ENCODE measurements at regions not wholly inside any gene's neighbourhood (a gene's known extent, or its start where the extent isn't known, plus 50 kb on each side); places are given as distances from the start of the nearest gene placed in this dataset.

DNA sequence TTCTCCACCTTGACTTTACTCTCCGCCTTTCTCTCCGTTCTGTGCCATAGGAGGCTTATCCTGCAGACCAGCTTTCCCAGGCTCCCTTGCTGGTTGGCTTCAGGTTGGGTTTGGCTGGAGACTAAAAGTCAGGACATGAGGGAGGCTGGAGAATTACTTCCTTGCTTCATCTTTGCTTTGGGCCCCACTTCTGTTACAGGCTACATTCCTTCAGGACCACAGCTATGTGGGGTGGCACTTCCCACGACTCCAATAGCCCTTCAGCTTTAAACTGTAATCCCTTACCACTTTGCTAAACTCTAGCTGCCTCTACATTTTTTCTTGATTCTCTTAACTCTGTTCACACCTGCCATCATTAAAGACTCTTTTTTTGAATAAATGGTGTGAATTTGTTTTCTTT is 186.7 kb upstream of the NR4A3 start:
- TF ChIP-seq POLR2AphosphoS5 (IDR thresholded peaks at IDR 0.05) (no peak), POLR2A (IDR thresholded peaks at IDR 0.05) (no peak), EP300 (IDR thresholded peaks at IDR 0.05) (no peak)
- TF ChIP-seq, protein P1, sequence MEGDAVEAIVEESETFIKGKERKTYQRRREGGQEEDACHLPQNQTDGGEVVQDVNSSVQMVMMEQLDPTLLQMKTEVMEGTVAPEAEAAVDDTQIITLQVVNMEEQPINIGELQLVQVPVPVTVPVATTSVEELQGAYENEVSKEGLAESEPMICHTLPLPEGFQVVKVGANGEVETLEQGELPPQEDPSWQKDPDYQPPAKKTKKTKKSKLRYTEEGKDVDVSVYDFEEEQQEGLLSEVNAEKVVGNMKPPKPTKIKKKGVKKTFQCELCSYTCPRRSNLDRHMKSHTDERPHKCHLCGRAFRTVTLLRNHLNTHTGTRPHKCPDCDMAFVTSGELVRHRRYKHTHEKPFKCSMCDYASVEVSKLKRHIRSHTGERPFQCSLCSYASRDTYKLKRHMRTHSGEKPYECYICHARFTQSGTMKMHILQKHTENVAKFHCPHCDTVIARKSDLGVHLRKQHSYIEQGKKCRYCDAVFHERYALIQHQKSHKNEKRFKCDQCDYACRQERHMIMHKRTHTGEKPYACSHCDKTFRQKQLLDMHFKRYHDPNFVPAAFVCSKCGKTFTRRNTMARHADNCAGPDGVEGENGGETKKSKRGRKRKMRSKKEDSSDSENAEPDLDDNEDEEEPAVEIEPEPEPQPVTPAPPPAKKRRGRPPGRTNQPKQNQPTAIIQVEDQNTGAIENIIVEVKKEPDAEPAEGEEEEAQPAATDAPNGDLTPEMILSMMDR (IDR thresholded peaks at IDR 0.05) = no peak
- no peak for DNase-seq
- Histone ChIP-seq H3K4me3 (no peak overlapping the region), H3K4me1 (no peaks in the 10 kb centered on the region), H3K27ac (no peak overlapping the region), H3K27me3 (no peaks in the 10 kb centered on the region), H3K36me3 (no peaks in the 10 kb centered on the region), H3K9me3 (no peaks in the 10 kb centered on the region)
- intact Hi-C loops (cut with DNase I; ENCODE audit: low total_unique reads) = no loop called here
- 87 to 92% (median 87%) methylated on average over 3 of the region's 3 CpGs for WGBS, 5 donors

DNA sequence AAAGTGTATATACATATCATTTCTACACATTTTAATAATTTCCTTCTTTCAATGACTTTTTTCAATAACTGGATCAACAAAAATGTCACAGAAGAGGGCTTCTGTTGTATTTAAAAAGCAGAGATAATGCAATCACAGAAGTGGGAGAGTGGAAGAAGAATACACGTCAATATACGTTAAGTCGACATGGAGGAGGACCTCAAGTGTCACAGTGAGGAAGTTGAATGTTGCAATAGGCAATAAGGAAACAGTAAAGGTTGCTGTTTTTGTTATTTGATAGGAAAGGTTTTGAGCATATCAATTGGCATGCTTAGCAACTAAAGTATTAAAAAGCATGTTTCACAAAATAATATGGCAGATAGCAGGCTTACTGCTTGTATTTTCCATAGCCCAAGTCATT is 184.0 kb upstream of the NR4A3 start:
- 78 to 93% (median 87%) methylated on average over 3 of the region's 3 CpGs for WGBS, 5 donors
- Histone ChIP-seq H3K4me1 (no peaks in the 10 kb centered on the region), H3K9me3 (peaks cover 0 to 10% (median 3%) of the 10 kb centered on the region in 4 donors), H3K36me3 (no peaks in the 10 kb centered on the region), H3K27me3 (no peaks in the 10 kb centered on the region), H3K4me3 (no peak overlapping the region), H3K27ac (no peak overlapping the region)
- DNase-seq = no peak
- intact Hi-C loops (cut with DNase I; ENCODE audit: low total_unique reads) = no loop called here
- TF ChIP-seq POLR2A (IDR thresholded peaks at IDR 0.05) (no peak), EP300 (IDR thresholded peaks at IDR 0.05) (no peak), POLR2AphosphoS5 (IDR thresholded peaks at IDR 0.05) (no peak)
- TF ChIP-seq, protein P1 (IDR thresholded peaks at IDR 0.05) = no peak

DNA sequence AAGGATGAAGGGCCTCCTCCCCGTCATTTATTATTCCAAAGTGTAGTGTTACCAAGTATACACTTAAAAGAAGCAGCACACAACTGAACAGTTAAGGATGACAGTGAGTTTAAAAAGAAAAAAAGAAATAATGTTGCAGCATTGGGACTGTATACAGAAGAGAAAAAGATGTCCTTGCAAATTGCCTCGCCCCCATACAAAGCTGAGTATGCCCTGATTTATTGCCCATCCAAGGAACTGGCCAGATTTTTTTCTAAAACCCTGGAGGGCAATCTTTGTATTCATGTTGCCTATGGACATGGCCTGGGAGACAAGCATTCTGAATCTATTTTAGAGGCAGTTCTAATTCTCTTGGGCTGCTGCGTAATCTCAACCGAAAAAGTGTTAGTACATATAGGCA is 182.7 kb upstream of the NR4A3 start:
- H3K27ac ChIP-seq = no peak overlapping the region
- H3K4me3 ChIP-seq = no peak overlapping the region
- intact Hi-C loops (cut with DNase I; ENCODE audit: low total_unique reads) = no loop called here
- peaks cover 0 to 10% (median 3%) of the 10 kb centered on the region in 4 donors for H3K9me3 ChIP-seq
- no peak for DNase-seq
- TF ChIP-seq POLR2AphosphoS5 (IDR thresholded peaks at IDR 0.05) (no peak), POLR2A (IDR thresholded peaks at IDR 0.05) (no peak), EP300 (IDR thresholded peaks at IDR 0.05) (no peak)
- TF ChIP-seq, protein P1 (IDR thresholded peaks at IDR 0.05) = no peak
- no peaks in the 10 kb centered on the region for H3K4me1 ChIP-seq
- 89 to 94% (median 92%) methylated on average over 4 of the region's 4 CpGs for WGBS, 5 donors
- H3K36me3 ChIP-seq = no peaks in the 10 kb centered on the region
- no peaks in the 10 kb centered on the region for H3K27me3 ChIP-seq

DNA sequence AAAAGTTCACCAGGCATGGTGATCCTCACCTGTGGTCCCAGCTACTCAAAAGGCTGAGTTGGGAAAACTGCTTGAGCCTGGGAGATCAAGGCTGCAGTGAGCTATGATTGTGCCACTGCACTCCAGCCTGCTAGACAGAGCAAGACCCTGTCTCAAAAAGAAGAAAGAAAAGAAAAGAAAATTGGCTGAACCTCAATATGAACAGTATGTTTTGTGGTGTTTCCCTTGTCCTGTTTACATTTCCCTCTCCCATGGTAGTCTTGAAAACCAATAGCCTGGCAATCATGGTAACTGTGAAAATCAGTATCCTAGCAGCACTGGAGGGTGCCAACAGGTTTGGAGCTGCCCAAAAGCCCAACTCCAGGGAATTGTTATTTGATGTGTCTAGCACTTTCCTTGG is 174.1 kb upstream of the NR4A3 start:
- no peak for TF ChIP-seq EP300 (IDR thresholded peaks at IDR 0.05)
- no peak for TF ChIP-seq POLR2AphosphoS5 (IDR thresholded peaks at IDR 0.05)
- TF ChIP-seq, protein P1 (IDR thresholded peaks at IDR 0.05) = no peak
- intact Hi-C loops (cut with DNase I; ENCODE audit: low total_unique reads) = no loop called here
- Histone ChIP-seq H3K36me3 (no peaks in the 10 kb centered on the region), H3K4me1 (no peaks in the 10 kb centered on the region), H3K27ac (no peak overlapping the region), H3K27me3 (no peaks in the 10 kb centered on the region), H3K9me3 (peaks cover 0 to 8% (median 0%) of the 10 kb centered on the region in 4 donors), H3K4me3 (no peak overlapping the region)
- no peak for DNase-seq
